Neural progenitor cell (in vitro differentiated cells): ENCODE measurements at regions not wholly inside any gene's neighbourhood (a gene's known extent, or its start where the extent isn't known, plus 50 kb on each side); places are given as distances from the start of the nearest gene placed in this dataset.
A peak's percentile ranks its signal among the peaks of the same experiment; 100 is the strongest.

Experiments
- DNase-seq: peaks from one replicate; pipeline ENCODE4 v3.0.0-alpha.2; 2016; ENCODE audit warnings: low spot score
- H2AFZ ChIP-seq: fragments of 200-600 bp; sonication (generic); replicated peaks from 2 replicates; pipeline ENCODE4 v1.6.1; 2016; ENCODE audit warnings: antibody characterized with exemption
- H3F3A ChIP-seq: fragments of 200-600 bp; sonication (generic); 2 replicates; pipeline ENCODE4 v1.6.1; 2016; ENCODE audit warnings: antibody characterized with exemption, low read depth
- H3K27ac ChIP-seq: fragments of 200-600 bp; sonication (generic); 2 replicates; pipeline ENCODE4 v1.5.1; 2016; ENCODE audit warnings: mild to moderate bottlenecking
- H3K27me3 ChIP-seq: fragments of 200-600 bp; sonication (generic); 2 replicates; pipeline ENCODE4 v1.6.1; 2016; ENCODE audit warnings: mild to moderate bottlenecking, moderate library complexity
- H3K36me3 ChIP-seq: fragments of 200-600 bp; sonication (generic); 2 replicates; pipeline ENCODE4 v1.5.1; 2016
- H3K4me1 ChIP-seq: fragments of 200-600 bp; sonication (generic); 2 replicates; pipeline ENCODE4 v1.6.1; 2016; ENCODE audit warnings: mixed run types
- H3K4me2 ChIP-seq: fragments of 200-600 bp; sonication (generic); 2 replicates; pipeline ENCODE4 v1.6.1; 2016
- H3K4me3 ChIP-seq: fragments of 200-600 bp; sonication (generic); 2 replicates; pipeline ENCODE4 v1.5.1; 2016
- H3K79me2 ChIP-seq: fragments of 200-600 bp; sonication (generic); 2 replicates; pipeline ENCODE4 v1.6.1; 2016; ENCODE audit warnings: low read depth
- H3K9ac ChIP-seq: fragments of 200-600 bp; sonication (generic); 2 replicates; pipeline ENCODE4 v1.6.1; 2016
- H3K9me3 ChIP-seq: fragments of 200-600 bp; sonication (generic); 2 replicates; pipeline ENCODE4 v1.5.1; 2016; ENCODE audit warnings: low read depth
- H4K20me1 ChIP-seq: fragments of 200-600 bp; sonication (generic); 2 replicates; pipeline ENCODE4 v1.6.1; 2016; ENCODE audit warnings: low read depth
- H3K27ac Mint-ChIP-seq: 3 replicates; pipeline ENCODE4 v1.8.0; 2021; ENCODE audit warnings: mixed read lengths
- H3K27me3 Mint-ChIP-seq: 2 replicates; pipeline ENCODE4 v1.8.0; 2022; ENCODE audit warnings: low read depth, mild to moderate bottlenecking, inconsistent platforms, moderate library complexity, mixed read lengths; ENCODE audit not compliant: insufficient read depth
- H3K36me3 Mint-ChIP-seq: 3 replicates; pipeline ENCODE4 v1.8.0; 2021; ENCODE audit warnings: mixed read lengths
- H3K4me1 Mint-ChIP-seq: 3 replicates; pipeline ENCODE4 v1.8.0; 2021; ENCODE audit warnings: mixed read lengths
- H3K4me3 Mint-ChIP-seq: 3 replicates; pipeline ENCODE4 v1.8.0; 2021; ENCODE audit warnings: mild to moderate bottlenecking, moderate library complexity, mixed read lengths
- H3K9me3 Mint-ChIP-seq: 3 replicates; pipeline ENCODE4 v1.8.0; 2020; ENCODE audit warnings: mixed read lengths
- EZH2 ChIP-seq: fragments of 200-600 bp; sonication (generic); IDR thresholded peaks from 2 replicates; pipeline ENCODE4 v1.6.1; 2017; ENCODE audit warnings: antibody characterized with exemption, mild to moderate bottlenecking, moderate library complexity
- EZH2phosphoT487 ChIP-seq: fragments of 200-600 bp; sonication (generic); IDR thresholded peaks from 2 replicates; pipeline ENCODE4 v1.6.1; 2017; ENCODE audit warnings: antibody characterized with exemption
- TF ChIP-seq, protein P1 (sequence below): fragments of 200-600 bp; sonication (generic); IDR thresholded peaks from 2 replicates; pipeline ENCODE4 v1.5.1; 2017; ENCODE audit warnings: antibody characterized with exemption, mild to moderate bottlenecking

DNA sequence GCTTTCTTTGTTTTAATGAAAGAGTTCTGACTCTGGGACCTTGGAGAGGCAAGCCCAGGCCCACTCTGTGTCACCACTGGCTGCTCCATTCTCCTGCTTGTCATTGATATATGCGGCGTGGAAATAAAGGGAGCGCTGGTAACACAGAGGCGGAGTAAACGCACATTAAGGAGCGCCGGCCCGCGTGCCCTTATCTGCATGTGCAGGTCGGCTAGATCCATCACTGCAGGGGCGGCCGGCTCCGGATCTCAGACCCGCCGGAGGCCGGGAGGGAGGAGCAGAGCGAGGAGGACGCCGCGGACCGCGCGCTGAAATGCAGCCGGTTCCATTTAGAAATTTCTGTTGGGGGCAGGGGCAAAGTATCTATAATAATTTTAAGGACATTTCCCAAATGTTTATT, 70.8 kb downstream of the MRPL36 start:
- peaks cover 8% of the 10 kb centered on the region for H3K27me3 Mint-ChIP-seq
- peaks cover 8% of the 10 kb centered on the region for H3K9me3 Mint-ChIP-seq
- DNase-seq = peak; percentile 0

DNA sequence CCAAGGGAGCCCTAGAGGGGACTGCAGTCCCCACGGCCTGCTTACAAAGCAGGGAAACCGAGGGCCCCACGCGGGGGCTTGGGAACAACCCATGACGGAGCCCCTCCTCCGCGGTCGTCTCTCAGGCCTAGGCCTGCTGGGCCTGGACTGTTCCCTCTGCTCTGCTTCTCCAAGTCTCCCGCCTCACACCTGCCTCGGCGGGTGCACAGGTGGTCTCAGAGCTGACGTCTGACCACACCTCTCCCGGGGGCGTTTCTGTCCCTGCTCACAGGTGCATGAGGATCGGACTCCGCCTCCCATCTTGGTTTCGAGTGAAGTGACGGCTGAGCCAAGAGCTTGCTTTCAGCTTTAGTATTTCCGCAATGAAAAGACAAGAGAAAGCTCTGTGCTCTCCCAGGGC, 72.1 kb downstream of the MRPL36 start:
- no peak overlapping the region for H3K9ac ChIP-seq
- H3K36me3 Mint-ChIP-seq = no peaks in the 10 kb centered on the region
- DNase-seq = peak; percentile 1
- H3K27me3 Mint-ChIP-seq = peaks cover 11% of the 10 kb centered on the region
- no peak overlapping the region for H3K27ac ChIP-seq
- H3K4me1 Mint-ChIP-seq = peaks cover 10% of the 10 kb centered on the region
- H3K27me3 ChIP-seq = peaks cover 21% of the 10 kb centered on the region
- no peak overlapping the region for H3K4me3 ChIP-seq
- no peaks in the 10 kb centered on the region for H3K4me1 ChIP-seq
- H3K4me3 Mint-ChIP-seq = no peak overlapping the region
- peaks cover 8% of the 10 kb centered on the region for H3K9me3 Mint-ChIP-seq
- TF ChIP-seq EZH2 (no peak), EZH2phosphoT487 (no peak)
- TF ChIP-seq, protein P1, sequence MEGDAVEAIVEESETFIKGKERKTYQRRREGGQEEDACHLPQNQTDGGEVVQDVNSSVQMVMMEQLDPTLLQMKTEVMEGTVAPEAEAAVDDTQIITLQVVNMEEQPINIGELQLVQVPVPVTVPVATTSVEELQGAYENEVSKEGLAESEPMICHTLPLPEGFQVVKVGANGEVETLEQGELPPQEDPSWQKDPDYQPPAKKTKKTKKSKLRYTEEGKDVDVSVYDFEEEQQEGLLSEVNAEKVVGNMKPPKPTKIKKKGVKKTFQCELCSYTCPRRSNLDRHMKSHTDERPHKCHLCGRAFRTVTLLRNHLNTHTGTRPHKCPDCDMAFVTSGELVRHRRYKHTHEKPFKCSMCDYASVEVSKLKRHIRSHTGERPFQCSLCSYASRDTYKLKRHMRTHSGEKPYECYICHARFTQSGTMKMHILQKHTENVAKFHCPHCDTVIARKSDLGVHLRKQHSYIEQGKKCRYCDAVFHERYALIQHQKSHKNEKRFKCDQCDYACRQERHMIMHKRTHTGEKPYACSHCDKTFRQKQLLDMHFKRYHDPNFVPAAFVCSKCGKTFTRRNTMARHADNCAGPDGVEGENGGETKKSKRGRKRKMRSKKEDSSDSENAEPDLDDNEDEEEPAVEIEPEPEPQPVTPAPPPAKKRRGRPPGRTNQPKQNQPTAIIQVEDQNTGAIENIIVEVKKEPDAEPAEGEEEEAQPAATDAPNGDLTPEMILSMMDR = no peak
- H3F3A ChIP-seq = no peaks in the 10 kb centered on the region
- no peaks in the 10 kb centered on the region for H3K36me3 ChIP-seq
- H2AFZ ChIP-seq = no peak overlapping the region
- no peaks in the 10 kb centered on the region for H3K9me3 ChIP-seq
- no peaks in the 10 kb centered on the region for H4K20me1 ChIP-seq
- no peak overlapping the region for H3K4me2 ChIP-seq
- peak overlapping the region; percentile 46 for H3K27ac Mint-ChIP-seq
- no peaks in the 10 kb centered on the region for H3K79me2 ChIP-seq

More for the DNA sequence above, 70.8 kb downstream of the MRPL36 start:
- H3K36me3 ChIP-seq = no peaks in the 10 kb centered on the region
- TF ChIP-seq EZH2phosphoT487 (no peak), EZH2 (no peak)
- TF ChIP-seq, protein P1 = no peak
- H4K20me1 ChIP-seq = no peaks in the 10 kb centered on the region
- no peak overlapping the region for H2AFZ ChIP-seq
- peaks cover 21% of the 10 kb centered on the region for H3K27me3 ChIP-seq
- no peak overlapping the region for H3K4me3 Mint-ChIP-seq
- no peak overlapping the region for H3K9ac ChIP-seq
- no peaks in the 10 kb centered on the region for H3K36me3 Mint-ChIP-seq
- H3F3A ChIP-seq = no peaks in the 10 kb centered on the region
- no peaks in the 10 kb centered on the region for H3K9me3 ChIP-seq
- H3K4me1 Mint-ChIP-seq = peaks cover 10% of the 10 kb centered on the region
- H3K4me1 ChIP-seq = no peaks in the 10 kb centered on the region
- H3K4me2 ChIP-seq = no peak overlapping the region
- no peak overlapping the region for H3K27ac Mint-ChIP-seq
- no peak overlapping the region for H3K4me3 ChIP-seq
- H3K79me2 ChIP-seq = no peaks in the 10 kb centered on the region
- H3K27ac ChIP-seq = no peak overlapping the region

DNA sequence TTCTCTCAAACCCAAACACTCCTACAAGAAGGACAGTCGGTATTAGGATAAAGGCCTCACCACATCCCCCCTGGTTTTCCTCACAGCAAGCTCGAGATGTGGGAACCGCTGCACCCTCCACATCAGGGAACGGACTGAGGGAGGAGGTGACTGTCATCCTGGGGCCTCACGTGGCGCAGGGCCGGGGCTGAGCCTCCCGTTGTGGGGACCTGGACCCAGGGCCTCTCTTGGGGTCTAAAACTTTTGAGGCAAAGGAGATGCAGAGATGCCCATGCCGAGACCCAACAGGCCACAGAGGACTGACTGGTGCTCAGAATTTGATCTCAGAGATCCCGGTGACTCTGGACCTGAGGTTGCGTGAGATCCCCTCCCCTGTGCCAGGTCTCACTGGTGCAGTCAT, 72.7 kb downstream of the MRPL36 start:
- peaks cover 11% of the 10 kb centered on the region for H3K27me3 Mint-ChIP-seq
- H3K27me3 ChIP-seq = peaks cover 21% of the 10 kb centered on the region
- no peak overlapping the region for H2AFZ ChIP-seq
- H4K20me1 ChIP-seq = no peaks in the 10 kb centered on the region
- H3K4me1 Mint-ChIP-seq = peaks cover 10% of the 10 kb centered on the region
- no peaks in the 10 kb centered on the region for H3K36me3 Mint-ChIP-seq
- H3K9ac ChIP-seq = no peak overlapping the region
- H3K9me3 ChIP-seq = no peaks in the 10 kb centered on the region
- no peaks in the 10 kb centered on the region for H3K4me1 ChIP-seq
- H3K4me3 ChIP-seq = no peak overlapping the region
- H3F3A ChIP-seq = no peaks in the 10 kb centered on the region
- no peak for DNase-seq
- H3K4me3 Mint-ChIP-seq = no peak overlapping the region
- no peak overlapping the region for H3K27ac Mint-ChIP-seq
- no peak for TF ChIP-seq EZH2
- TF ChIP-seq EZH2phosphoT487 = no peak
- TF ChIP-seq, protein P1 = no peak
- H3K9me3 Mint-ChIP-seq = peaks cover 8% of the 10 kb centered on the region
- no peak overlapping the region for H3K27ac ChIP-seq
- no peaks in the 10 kb centered on the region for H3K79me2 ChIP-seq
- no peaks in the 10 kb centered on the region for H3K36me3 ChIP-seq
- H3K4me2 ChIP-seq = no peak overlapping the region
